Sciatic nerve (tissue), 2 donors: ENCODE measurements at regions not wholly inside any gene's neighbourhood (a gene's known extent, or its start where the extent isn't known, plus 50 kb on each side); places are given as distances from the start of the nearest gene placed in this dataset.

Experiments used
- ATAC-seq: fragments of 200-7000 bp; cut with Tn5 transposase; one replicate; pipeline ENCODE4 v1.9.1; 2020; ENCODE audit warnings: mild to moderate bottlenecking, moderate library complexity
- DNase-seq: peaks from one replicate; pipeline ENCODE4 v3.0.0-alpha.2; 2020; ENCODE audit warnings: low spot score
- intact Hi-C: fragments of 100-400 bp; cut with DNase I; formaldehyde crosslinking; loops from one replicate; pipeline ENCODE4 v1.14.2; 2022
- donor health status: DM: no; HTN: no; CAD: no.
- donor health status: DM: no; HTN: no; CAD: no.

- intact Hi-C loops: no loop called here
- DNase-seq (no peak), ATAC-seq (no peak)
Measured at GRCh38 chr22:48594757-48595510, 1232.7 kb downstream of the BRD1 start.

DNA sequence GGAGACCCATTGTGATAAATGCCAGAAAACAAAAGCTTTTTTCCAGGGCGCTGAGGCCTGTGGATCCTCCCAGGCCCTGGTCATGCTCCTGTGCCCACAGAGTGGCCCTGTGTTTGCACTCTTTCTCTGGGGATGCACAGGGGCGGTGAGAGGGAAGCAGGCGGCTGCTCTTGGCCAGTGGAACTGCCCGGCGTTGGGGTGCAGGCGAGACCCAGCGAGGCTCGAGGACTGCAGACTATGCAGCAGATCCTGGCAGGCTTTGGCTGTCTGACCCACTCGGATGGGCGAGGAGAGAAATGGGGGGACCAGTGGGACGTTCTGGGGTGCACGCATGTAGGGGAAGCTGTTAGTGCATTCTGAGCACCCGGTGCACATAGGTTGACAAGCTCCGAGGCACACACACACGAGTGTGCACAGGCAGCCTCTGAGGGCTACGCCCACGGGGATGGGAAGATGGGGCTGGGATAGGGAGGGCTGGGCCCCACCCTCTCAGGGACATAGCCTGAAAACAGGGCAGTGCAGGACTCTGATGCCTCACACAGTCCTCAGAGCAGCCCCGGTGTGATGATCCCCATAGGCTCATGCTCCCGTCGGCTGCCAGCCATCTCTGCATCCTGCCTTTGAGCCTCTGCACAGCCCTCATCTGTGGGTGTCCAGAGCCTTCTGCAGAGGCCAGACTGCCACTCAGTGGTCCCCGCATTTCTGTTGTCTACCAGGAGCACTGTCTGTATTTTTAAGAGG is 1233.5 kb downstream of the BRD1 start:
- DNase-seq (no peak), ATAC-seq (peak; percentile 20)
- intact Hi-C loops: no loop called here

DNA sequence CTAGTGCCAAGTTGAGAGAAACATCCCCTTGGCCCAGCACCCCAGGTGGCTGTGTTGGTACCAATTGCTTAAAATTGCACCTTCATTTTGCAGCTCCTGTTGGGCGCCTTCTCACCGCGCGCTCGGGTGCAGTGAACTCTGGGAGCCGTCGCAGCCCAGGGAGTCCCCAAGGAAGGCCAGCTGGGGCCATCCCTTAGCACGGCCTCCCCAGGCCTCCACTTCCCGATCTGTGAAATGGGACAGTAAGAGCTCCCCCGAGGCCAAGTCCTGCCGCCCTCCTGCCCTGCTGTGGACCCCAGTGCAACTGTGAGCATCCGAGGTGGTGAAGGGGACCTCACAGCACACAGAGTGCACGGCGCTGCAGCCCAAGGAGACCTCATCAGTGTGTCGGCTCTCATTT is 1234.1 kb downstream of the BRD1 start:
- DNase-seq (no peak), ATAC-seq (no peak)
- intact Hi-C loops: no loop called here

DNA sequence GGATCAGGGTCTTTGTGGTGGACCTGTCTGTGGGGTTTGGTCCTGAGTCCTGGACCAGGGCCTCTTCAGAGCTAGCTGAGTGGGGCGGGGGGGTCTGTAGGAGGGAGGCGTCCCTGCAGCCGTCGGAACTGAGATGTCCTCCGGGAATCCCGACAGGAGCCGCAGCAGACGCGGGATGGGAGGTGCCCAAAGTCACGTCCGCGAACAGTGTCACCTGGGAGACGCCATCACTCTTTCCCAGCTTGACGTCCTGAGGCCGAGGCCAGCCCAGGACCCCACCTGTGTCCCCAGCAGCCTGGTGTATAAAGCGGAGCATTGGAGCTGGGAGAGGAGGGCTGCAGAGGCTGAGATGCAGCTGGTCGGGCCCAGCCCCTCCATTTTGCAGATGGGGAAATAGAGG is 1234.7 kb downstream of the BRD1 start:
- intact Hi-C loops: no loop called here
- DNase-seq: no peak
- ATAC-seq: no peak

- DNase-seq (no peak), ATAC-seq (no peak)
- intact Hi-C loops: no loop called here
Measured at GRCh38 chr22:48592488-48592887, 1235.2 kb downstream of the BRD1 start.

DNA sequence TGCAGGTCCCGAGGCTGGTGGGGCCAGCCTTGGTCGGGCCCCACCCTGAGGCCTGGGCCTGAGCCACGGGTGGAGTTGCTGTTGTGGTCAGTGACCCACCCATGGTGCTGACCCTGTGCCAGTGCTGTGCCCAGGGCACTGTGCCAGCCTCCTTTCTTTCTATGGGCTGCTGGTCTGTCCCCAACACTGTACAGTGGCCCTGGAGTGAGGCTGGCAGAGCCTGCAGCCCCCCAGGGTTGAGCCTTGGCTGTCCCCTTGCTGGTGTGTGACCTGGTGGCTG is 1235.7 kb downstream of the BRD1 start:
- DNase-seq: no peak
- intact Hi-C loops: no loop called here
- peak; percentile 29 for ATAC-seq

DNA sequence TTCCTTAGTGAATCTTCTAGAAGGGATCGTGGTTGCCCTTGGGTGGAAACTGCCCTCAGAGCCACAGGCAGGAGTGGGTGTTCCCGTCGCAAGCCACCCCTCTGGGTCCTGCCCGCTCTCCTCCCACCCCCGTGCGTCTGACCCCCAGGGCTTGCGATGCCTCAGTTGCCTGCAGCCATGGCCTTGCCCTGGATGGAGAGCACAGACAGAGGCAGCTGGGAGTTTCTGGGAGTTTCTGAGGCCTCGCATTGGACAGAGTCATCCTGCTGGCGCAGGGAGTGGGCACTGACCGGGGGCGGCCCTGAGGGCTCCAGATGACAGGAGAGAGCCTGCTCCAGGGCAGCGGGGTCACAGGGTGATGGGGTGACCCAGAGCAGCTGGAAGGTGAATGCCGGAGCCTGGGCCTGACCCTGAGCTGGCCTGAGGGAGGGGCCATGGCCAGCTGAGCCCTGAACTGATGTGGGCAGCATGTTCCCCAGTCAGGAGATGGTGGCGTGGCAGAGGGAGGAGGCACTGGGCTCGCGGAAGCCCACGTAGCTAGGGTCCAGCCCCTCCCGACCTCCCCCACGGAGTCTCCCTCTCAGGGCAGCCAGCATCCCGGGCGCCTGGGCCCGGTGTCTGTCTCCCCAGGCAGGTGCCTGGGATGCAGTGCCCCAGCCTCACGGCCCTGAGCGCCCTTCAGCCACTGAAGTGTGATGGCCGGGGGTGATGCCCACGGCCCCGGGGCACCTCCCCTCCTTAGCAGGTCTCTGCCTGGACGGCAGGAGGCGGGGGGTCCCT is 1236.2 kb downstream of the BRD1 start:
- ATAC-seq: peak; percentile 16
- DNase-seq: no peak
- intact Hi-C loops: no loop called here

DNA sequence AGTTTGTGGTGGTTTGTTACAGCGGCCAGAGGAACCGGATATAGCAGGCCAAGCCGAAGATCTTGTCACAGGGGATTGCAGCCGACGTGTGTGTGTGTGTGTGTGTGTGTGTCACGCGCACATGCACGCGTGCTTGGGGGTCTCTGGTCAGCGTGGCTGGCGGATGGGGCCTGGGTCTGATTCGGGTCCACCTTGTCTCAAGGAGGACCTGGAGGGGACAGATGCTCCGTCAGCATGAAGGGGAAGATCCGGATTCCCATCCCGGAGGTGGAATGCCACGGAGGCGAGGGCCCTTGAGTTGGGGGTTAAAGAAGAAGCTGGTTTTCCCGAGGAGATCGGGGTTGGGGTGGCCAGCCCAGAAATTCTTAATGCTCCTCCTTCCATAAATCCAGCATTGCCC is 1237.8 kb downstream of the BRD1 start:
- DNase-seq: no peak
- ATAC-seq: no peak
- intact Hi-C loops: no loop called here

GRCh38 chr22:48588878-48589450 is 1238.7 kb downstream of the BRD1 start:
- intact Hi-C loops: no loop called here
- DNase-seq: no peak
- ATAC-seq: no peak

- DNase-seq (no peak), ATAC-seq (no peak)
- intact Hi-C loops: no loop called here
Measured at GRCh38 chr22:48588151-48588877, 1239.4 kb downstream of the BRD1 start.

DNA sequence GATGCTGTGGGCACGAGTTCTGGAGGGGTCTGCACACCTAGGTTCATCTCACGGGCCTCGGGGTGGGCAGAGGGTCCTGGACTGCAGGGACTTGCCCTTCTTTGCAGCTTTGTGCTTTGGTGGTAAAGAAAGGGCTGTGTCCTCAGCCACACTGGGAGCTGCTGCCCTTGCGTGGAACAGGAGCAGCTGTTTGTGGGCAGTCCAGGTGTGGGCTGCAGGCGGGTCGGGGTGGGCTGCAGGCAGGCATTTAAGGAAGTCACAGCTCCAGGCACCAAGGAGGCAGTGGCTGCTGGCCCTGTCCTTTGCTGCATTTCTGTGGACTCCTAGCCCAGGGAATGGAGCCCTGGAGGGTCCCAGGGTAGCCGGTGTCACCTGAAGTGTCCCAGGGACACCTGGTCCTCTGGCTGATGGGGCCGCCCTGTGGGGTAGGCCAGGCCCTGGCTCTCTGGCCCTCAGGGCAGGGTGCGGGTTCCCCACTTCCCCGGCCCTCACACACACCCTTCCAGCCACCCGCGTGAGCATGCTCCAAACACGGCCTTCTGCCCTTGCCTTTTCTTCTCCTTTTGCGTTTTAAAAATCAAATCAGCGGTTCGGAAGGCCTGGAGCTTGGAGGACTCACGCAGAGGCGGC is 1240.3 kb downstream of the BRD1 start:
- intact Hi-C loops: no loop called here
- DNase-seq: no peak
- no peak for ATAC-seq

DNA sequence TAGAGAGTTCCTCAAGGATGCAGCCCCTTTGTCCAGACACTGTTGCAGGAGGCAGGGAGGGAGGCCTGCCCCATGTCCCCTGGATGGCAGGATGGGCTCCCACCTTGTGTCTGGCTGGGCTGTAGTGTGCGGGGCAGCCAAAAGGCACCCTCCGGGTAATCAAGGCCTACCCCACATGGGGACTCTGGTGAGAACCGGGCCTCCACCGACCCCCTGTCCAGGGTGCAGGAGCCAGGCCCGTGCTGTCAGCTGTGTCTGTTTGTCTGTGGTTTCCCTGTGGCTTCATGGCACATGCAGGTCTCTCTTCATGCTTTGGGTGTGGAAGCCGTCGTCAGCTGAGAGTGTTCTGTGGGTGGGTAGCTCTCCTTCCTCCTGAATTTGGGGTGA is 1240.9 kb downstream of the BRD1 start:
- no peak for ATAC-seq
- no peak for DNase-seq
- intact Hi-C loops: no loop called here

GRCh38 chr22:48585916-48586798 is 1241.5 kb downstream of the BRD1 start:
- ATAC-seq (no peak), DNase-seq (no peak)
- intact Hi-C loops: no loop called here

DNA sequence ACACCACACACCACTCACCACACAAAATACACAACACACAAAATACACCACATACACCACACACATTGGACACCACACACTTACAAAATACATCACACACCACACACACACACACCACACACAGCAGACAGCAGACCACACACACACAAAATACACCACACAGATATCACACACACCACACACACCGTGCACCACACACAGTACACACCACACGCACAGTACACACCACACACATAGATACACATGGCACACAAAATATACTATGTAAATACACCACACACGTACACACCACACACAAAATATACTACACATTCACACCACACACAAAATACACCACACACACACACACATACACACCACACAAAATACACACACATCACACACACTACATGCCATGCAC is 1243.5 kb downstream of the BRD1 start:
- ATAC-seq (no peak), DNase-seq (no peak)
- intact Hi-C loops: no loop called here

- ATAC-seq (no peak), DNase-seq (no peak)
- intact Hi-C loops: no loop called here
Measured at GRCh38 chr22:48581796-48582469, 1245.7 kb downstream of the BRD1 start.

DNA sequence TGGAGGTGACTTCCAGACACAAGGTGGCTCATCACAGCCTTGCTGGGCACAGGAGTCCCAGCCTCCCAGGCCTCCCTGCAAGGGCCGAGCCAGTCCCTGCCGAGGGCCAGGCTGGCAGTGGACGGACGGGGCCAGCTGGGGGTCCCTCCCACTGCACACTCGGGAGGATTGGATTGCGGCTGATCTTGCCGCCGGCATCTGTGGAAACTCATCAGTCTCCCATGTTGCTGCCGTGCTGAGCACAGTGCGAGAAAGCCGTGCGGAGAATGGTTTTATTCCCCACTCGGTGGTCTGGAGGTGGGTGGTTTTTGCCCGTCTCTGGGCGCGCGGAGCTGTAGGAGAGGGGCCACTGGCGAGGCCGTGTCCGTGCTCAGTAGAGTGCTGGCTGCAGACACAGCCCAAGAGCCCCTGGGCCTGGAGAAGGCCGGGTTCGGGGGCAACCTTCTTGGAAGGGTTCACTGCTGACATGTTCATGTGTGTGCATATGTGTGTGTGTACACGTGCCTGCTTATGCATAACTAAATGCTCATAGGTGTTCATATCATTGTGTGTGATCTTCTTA is 1246.4 kb downstream of the BRD1 start:
- intact Hi-C loops: no loop called here
- ATAC-seq (no peak), DNase-seq (no peak)

DNA sequence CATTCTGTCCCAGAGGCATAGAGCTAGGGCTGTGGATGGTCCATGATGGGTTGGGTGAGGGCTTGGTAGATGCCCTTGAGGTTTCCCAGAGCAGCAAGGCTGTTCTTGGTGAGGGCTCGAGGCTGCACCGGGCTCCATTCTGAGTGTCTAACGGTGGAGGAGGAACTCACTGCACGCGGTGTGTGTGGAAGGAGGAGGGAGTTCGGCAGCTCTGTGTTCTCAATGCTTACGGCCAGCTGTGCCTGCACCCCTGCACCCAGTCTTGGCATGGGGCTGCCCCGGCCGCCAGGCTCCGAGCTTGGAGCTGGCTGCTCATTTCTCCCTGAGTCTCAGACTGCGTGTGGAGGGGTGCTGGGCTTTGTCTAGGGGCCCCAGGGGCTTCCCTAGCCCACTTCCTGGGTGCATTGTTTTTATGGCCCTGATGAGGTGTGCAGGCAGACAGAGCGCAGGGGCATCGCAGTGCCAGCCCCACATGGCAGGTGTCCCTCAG is 1247.1 kb downstream of the BRD1 start:
- DNase-seq (no peak), ATAC-seq (no peak)
- intact Hi-C loops: no loop called here
